Left ventricle myocardium superior (tissue), 1 donor: ENCODE measurements at regions not wholly inside any gene's neighbourhood (a gene's known extent, or its start where the extent isn't known, plus 50 kb on each side); places are given as distances from the start of the nearest gene placed in this dataset.

Experiments used
- ATAC-seq: fragments of 200-7000 bp; cut with Tn5 transposase; one replicate; pipeline ENCODE4 v1.9.1; 2020; ENCODE audit warnings: mild to moderate bottlenecking, moderate library complexity
- DNase-seq: peaks from one replicate; pipeline ENCODE4 v3.0.0-alpha.2; 2020
- intact Hi-C: fragments of 100-400 bp; cut with micrococcal nuclease; formaldehyde crosslinking; loops from one replicate; pipeline ENCODE4 v1.11.0; 2022
- donor health status: DM: no; HTN: yes; CAD: no; lungs with severe emphysema.

DNA sequence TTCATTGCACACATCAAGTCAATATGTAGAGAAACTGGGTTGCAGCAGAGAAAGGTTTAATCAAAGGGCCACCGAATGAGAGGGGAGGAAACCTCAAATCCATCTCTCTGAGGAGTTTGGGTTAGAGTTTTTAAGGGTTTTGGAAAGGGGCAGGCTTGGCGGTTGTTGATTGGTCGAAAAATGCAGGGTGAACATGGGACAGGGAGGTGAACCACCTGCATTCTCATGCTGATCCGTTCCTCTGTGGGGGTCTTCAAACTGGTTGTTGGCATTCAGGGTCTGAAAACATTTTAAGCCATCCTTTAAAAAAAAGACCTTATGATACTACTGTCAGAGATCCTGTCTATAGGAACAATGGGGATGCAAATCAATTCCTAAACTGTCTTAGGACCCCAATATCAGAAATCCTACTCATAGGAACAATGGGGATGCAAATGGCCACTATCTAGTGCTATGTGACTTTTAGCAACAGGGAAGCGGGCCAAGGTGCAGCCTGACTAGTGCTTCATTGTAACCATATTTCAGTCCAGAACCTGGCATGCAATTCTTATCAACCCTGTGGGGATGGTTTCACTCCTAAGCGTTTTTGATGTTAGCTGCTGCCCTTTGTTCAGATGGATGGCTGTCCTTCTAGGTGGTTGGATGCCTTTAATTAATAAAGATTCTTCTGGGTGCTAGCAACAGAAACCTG lies 120.1 kb upstream of the MGAT5 start:
- ATAC-seq (peak; percentile 46), DNase-seq (peak; percentile 74)
- intact Hi-C loops = no loop called here

DNA sequence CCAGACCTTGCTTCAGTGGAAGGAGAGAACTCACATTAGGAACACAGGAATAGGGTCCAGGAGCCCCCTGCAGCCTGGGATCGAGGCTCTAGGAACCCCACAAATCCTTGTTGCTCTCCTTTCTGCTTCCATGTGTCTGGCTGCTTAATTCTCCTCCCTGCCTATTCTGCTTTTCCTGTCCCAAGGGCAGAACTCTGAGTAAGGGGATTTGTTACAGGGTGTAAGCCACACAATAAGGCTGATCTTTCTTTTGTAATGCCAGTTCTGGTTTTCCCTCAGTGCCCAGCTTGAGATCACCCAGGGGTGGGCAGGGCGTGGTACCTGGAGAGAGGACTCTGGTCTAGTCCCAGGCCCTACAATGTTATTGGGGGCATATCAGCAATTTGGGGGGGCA lies 119.6 kb upstream of the MGAT5 start:
- intact Hi-C loops = no loop called here
- DNase-seq (no peak), ATAC-seq (no peak)

DNA sequence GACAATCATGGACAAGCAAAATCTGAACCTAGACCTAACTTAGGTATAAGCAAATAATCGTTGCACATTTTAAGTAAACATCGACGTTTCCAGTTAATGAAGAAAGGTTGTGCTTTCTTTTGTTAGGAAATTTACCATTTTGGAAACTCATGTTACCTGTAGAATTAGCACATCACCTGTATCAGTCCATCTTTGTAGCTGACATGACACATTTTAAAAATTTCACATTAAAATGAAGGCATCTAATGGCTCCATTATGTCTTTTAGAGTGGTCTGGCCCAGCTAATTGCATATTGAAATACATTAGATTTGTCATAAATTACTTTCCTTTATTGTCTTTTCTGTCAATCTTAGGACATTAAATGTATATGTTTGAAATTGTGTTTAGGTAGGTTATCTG lies 119.0 kb upstream of the MGAT5 start:
- intact Hi-C loops = no loop called here

DNA sequence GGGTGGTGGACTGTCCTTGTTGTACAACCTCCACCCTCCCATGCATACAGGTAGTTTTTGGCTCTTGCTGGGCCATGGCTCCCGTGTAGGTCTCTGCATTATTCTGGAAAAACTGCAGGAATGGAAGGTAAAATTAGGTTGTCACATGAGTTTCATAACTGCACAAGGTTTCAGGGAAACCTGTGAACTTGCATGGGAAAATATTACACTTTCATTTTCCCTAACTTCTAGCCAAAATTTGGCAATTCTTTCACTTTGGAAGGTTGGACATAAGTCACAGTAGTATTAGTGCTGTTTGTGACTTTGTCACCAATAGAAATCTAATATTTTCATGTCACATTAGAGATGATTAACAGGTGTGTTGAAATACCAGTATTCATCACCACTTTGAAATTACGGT lies 118.1 kb upstream of the MGAT5 start:
- ATAC-seq = no peak
- DNase-seq = no peak
- intact Hi-C loops = no loop called here

More for the DNA sequence above, 119.0 kb upstream of the MGAT5 start:
- no peak for ATAC-seq
- DNase-seq = no peak

DNA sequence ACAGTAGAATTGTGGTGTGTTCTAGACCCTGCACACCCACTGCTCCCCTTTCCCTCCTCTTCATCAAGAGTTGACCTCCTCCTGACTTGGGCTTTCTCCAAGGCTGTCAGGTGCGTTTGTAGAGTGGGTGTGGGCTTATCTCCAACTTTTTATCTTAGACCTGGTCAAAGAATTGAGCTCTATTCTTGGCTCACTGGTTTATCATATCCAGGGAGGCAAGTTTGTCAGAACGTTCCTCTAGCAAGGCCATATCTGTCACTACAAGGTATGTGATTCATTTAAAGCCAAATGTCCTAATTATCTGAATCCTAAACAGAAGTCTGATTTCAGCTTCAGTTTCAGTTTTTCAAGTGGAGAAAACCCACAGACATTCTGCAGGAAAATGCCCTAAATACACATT lies 117.1 kb upstream of the MGAT5 start:
- intact Hi-C loops = no loop called here
- ATAC-seq (peak; percentile 54), DNase-seq (no peak)

DNA sequence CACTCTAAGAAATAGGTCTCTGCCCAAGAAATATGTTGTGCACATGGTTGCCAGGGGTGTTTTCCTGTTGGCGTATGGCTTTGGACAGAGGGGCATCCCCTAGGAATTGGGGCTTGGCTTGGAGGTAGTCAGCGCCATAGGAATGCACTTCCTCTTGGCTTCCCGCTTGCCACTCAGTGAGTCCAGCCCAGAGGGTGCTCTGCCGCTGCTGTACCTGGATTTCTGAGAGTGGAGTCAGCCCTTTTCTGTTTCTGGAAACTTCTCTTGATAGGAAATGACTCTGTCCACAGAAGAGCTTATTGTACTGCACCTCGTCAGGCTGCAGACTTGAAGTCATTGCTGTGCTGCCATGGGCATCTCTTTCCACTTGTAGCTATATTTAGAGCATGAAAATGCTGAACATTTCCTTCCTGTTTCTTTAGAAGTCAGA lies 116.7 kb upstream of the MGAT5 start:
- ATAC-seq (peak; percentile 64), DNase-seq (peak; percentile 50)
- intact Hi-C loops = no loop called here

DNA sequence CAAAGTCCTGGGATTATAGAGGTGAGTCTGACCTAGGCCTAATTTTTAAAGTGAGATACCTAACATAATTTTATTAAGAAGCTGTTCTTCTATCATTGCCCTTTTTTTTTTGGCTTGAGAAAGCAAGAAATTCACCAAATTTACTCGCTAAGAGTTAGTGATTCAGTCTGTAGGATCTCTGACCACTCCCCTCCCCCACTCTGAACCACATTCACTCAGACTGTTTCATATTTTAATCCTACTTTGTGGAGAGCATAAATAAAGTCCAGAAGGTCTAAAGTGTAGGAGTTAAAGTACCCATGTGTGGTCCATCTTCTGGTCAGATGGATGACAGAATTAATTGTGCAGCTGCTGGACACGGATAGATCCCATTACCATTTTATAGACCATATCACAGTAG lies 115.8 kb upstream of the MGAT5 start:
- ATAC-seq (no peak), DNase-seq (no peak)
- intact Hi-C loops = no loop called here

DNA sequence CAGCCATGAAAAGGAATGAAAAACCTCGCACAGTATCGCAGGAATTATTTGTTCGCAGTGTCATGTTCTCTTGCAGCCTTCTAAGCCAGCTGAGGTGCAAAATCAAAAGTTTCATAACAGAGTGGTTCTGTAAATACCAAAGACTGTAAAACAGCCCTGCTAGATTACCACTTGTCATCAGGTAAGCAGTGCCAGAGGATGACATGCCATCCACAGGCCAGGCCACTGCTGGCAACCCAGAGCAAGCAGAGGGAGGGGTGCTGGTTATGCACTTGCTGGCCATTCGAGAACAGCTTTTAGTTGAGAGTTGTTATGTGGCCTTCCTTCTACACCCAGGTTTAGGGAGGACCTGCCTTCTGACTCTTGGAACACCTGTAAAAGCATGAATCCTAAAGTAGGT lies 114.3 kb upstream of the MGAT5 start:
- DNase-seq (peak; percentile 78), ATAC-seq (peak; percentile 86)
- intact Hi-C loops = no loop called here

DNA sequence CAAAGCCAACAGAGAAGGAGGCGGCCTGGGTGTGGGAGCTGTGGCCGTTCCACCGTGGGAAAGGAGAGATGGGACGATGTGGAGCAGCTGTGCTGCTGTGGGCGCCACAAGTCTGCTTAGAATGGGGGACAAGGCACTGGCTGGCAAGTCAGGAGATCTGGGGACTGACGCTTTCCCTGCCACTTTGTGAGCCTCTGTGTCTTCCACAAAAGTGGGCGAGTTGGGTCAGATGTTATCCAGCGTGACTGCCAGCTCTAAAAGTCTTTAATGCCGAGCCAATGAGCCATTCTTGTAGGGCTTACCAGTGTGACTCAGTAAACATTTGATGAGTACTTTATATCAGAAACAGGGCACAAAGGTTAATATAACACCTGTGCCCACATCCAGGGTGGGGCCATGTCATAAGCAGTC lies 113.6 kb upstream of the MGAT5 start:
- DNase-seq (no peak), ATAC-seq (peak; percentile 5)
- intact Hi-C loops = no loop called here

DNA sequence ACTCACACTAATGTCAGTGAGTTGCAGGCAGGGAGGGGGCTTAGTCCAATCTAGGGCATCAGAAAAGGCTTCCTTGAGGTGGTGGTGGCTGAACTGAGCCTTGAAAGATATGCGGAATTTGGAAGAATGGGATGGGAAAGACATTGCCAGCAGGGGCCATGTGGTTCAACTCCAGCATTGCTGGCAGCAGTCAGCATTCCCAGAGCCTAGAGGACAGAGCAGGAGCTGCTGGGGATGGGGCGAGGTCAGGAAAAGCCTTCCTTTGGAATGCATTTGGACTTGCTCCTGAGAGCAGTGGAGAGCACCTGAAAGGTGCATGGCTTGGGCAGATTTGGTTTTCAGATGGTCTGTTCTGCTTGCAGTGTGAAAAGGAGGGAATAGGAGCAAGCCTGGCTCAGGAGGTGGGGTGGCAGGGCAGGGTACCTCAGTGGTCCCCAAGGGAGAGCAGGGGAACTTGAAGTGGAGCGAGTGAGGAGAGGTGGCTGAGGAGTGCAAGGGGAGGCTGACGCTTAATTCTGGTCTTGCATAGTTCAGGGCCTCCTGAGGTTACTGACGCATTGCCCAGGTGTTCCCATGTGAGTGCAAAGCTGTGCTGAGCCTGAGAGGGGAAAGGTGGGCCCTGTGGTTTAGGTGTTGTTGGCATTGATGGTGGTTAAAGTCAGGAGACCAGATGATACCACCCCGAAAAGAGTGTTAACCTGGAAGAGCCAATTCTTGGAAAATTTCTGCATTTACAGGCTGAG lies 112.1 kb upstream of the MGAT5 start:
- intact Hi-C loops = no loop called here
- ATAC-seq = no peak
- no peak for DNase-seq

DNA sequence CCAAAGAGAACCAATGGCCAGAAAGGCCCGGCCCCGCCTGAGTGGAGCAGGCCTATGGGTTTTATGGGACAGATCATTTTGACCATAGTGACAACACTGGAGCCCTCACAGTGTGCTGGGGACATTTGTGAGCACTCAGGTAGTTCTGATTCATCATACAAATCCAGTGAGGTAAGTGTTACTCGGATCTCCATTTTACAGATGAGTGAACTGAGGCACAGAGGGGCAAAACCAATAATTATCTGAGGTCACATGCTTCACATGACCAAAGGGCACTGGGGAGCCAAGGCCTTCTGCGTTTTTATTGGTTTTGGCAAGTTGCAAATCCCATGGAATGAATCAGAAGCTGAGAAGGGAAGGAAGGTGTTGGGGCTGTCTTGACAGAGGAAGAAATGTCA lies 111.5 kb upstream of the MGAT5 start:
- intact Hi-C loops = no loop called here
- no peak for DNase-seq
- ATAC-seq = no peak

DNA sequence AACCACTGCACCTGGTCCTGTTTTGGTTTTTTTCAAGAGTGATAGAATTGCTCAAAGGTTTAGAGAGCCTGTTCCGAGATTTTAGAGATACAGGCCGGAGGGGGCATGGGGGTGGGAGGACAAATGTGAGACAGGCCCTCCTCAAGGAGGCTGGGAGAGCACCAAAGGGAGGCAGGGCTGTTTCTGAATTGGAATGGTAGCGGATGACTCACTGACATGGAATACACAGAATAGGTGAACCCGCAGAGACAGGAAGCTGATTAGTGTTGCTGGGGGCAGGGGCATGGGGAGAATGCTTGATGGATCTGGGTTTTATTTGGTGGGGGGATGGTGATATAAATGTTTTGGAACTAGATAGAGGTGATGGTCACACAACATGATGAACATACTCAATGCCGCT lies 111.0 kb upstream of the MGAT5 start:
- intact Hi-C loops = no loop called here
- ATAC-seq (no peak), DNase-seq (no peak)

DNA sequence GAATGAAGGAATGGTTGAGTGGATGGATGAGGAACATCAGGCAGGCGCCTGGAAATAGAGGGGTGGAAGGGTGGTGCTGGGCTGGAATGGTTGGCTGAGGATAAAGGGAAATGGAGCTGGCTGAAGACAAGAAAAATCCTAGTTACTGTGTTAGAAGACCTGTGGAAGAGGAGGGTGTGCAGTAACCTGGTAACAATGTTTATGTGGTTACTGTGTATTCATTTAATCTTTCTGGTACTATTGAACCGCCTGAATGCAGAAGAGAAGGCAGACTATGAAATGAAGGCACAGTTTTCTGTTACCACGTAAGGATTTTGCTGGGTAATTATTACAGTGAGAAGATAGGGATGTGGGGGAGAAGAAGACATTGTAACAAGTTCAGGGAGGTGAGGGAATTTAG lies 110.3 kb upstream of the MGAT5 start:
- no peak for ATAC-seq
- DNase-seq = no peak
- intact Hi-C loops = no loop called here

DNA sequence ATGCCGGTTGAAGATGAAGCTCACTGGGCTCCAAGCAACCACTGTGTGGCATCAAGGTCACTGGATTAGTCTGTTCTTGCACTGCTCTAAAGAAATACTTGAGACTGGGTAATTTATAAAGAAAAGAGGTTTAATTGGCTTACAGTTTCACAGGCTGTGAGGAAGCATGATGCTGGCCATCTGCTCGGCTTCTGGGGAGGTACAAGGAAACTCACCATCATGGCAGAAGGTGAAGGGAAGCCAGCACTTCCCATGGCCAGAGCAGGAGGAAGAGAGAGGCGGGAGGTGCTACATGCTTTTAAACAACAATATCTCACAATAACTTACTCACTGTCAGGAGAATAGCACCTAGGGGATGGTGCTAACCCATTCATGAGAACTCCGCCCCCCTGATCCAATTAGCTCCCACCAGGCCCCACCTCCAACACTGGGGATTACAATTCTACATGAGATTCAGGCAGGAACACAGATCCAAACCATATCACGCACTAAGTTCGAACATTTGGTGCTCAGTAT lies 109.7 kb upstream of the MGAT5 start:
- ATAC-seq = no peak
- intact Hi-C loops = no loop called here
- no peak for DNase-seq

DNA sequence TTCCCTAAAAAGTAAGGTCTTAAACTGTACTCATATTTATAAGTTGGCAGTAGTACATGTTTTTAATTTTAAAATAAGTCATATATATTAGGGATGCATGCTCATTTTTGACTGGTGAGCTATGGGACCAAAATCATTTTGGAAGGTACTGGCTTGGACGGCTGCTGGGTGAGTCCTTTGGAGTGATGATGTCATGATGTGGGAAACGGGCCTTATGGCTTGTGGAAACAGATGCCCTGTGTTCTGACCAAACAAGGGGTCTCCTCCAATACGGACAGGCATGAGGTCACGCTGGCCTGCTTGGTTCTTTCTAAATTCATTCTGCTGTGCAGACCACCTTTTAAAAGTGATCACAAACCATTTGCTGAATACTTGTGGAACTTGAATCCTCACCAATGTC lies 109.2 kb upstream of the MGAT5 start:
- DNase-seq (no peak), ATAC-seq (no peak)
- intact Hi-C loops = no loop called here

DNA sequence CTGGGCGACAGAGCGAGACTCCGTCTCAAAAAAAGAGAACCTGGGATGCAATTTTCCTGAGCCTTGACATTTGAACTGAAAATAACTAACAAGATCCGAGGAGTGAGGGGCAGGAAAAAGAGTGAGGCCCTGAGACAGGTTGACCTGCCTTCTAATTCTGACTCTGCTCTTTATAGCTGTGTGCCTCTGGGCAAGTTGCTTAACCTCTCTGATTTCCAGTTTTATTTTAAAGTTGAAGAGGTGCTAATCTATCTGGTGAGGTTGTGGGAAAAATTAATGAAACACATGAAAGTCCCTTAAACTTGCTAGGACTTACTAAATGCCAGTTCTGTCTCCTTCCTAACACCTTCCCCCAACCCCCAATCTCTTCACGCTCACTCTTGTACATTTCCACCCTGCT lies 108.4 kb upstream of the MGAT5 start:
- intact Hi-C loops = no loop called here
- no peak for ATAC-seq
- DNase-seq = no peak

DNA sequence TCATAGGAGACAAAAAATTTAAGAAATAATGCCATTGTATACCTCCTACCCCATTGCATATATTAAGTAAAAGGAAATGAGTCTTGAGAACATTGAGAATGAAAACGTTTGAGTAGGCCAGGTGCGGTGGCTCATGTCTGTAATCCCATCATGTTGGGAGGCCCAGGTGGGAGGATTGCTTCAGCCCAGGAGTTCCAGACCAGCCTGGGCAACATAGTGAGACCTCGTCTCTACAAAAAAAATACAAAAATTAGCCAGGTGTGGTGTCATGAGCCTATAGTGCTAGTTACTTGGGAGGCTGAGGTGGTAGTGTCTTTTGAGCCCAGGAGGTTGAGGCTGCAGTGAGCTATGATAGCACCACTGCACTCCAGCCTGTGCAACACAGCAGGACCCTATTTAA lies 107.7 kb upstream of the MGAT5 start:
- ATAC-seq (no peak), DNase-seq (no peak)
- intact Hi-C loops = no loop called here

DNA sequence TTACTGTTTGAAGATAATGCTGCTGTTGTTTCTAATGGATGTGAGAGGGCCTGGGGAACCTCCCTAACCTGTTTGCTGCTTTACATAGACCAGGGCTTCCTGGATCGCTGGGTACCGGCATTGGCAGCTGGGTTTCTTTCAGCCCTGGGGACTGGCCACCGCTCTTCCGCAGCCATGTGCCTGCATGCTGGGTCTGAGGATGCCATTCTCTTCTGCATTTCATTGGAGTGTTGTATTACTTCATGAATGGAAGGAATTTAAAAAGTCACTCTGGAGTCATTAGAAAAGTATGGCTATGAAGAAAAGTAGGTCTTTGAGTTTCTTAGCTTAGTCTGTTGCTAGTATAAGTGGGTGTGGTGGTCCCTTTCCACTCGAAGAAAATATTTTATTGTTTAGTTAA lies 107.3 kb upstream of the MGAT5 start:
- intact Hi-C loops = no loop called here
- ATAC-seq (no peak), DNase-seq (no peak)

DNA sequence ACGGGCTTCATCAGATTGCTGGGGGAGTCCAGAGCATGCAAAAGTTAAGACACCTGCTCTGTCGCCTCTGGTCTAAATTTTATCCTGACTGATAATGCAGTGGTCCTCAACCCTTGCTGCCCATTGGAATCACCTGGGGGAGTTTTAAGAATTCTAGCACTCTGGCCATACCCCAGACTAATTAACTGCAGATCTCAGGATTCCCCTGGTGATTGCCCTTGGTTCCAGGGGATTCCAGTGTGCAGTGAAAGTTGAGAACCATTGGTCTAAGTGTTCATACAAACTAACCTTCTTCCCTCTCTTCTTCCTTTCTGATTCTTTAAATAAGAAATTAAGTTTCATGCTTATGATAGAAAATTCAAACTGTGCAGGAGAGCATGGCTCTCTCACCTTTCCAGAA lies 105.7 kb upstream of the MGAT5 start:
- DNase-seq (no peak), ATAC-seq (no peak)
- intact Hi-C loops = no loop called here

DNA sequence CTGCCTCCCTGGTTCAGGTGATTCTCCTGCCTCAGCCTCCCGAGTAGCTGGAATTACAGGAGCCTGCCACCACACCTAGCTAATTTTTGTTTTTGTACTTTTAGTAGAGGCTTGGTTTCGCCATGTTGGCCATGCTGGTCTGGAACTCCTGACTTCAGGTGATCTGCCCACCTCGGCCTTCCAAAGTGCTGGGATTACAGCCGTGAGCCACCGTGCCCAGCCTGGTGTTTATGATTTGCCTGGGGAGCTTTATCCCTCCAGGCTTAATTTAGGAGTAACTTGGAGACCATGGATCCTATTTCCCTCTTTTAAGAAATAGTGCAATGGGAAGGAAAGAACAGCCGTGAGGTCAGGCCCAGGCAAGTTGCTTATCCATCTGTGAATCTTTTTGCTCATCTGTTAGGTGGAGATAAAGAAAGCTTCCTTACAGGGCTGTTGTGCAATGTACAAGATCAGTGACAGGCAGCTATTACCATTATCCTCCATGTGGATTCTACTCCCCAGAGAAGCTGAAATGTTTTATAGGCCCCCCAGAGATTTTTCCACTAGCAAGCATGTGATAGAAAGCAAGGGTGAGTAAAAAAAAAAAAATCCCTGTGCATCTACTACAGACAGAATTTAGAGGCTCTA lies 104.9 kb upstream of the MGAT5 start:
- DNase-seq (no peak), ATAC-seq (no peak)
- intact Hi-C loops = no loop called here

DNA sequence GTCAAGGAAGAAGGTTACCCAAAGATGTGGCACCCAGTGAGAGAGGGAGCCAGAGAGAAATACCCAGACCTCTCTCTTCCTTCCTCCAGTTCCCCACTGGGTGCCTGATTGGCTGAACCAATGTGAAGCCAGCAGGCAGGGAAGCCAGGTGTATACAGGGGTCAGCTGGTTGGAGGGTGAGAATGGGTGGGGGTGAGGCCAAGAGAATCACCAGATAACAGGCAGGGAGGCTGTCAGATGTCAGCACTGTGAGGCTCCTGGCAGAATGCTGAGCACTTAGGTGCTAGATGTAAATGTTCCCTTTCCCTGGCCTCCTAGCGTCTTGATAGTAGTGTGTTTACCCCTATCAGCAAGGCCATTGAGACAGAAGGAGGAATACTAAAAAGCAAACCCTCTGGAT lies 104.0 kb upstream of the MGAT5 start:
- ATAC-seq (peak; percentile 92), DNase-seq (no peak)
- intact Hi-C loops = no loop called here
